ENCODE measurements at regions not wholly inside any gene's neighbourhood (a gene's known extent, or its start where the extent isn't known, plus 50 kb on each side); places are given as distances from the start of the nearest gene placed in this dataset.
"Not testable (repeated sequence)": the region's sequence is repeated elsewhere in the genome, so short reads cannot be mapped to it uniquely, and the experiment has no call there.

DNA sequence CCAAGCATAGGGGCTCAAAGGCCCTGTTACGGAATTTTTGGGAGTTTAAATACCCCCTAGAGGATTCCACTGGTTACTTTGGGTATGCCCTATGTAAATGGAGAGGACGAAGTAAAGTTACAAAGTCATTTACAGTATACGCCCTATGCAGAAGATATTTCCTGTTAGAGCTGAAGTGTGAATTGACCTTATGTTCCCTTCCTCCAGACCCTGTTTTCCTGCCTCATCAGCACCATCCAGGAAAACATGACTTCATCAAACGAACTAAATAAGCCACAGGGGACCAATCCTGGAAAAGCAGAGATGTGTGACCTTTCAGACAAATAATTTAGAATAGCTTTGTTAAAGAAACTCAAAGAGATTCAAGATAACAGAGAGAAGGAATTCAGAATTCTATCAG, 177.4 kb downstream of the SQOR start:
- no peak for DNase-seq (ENCODE audit: low read depth, low spot score)
- ChIA-PET POLR2A (no interaction called here), CTCF (no interaction called here)
- H3K36me3 ChIP-seq (ENCODE audit: control insufficient read depth, insufficient read depth, low read length): no peaks in the 10 kb centered on the region
- intact Hi-C loops (cut with micrococcal nuclease; ENCODE audit: unreplicated experiment): no loop called here
- no peaks in the 10 kb centered on the region for H3K4me1 ChIP-seq (ENCODE audit: control insufficient read depth, insufficient read depth, low read length)
- H3K27me3 ChIP-seq (ENCODE audit: control insufficient read depth, insufficient read depth, low read length): no peaks in the 10 kb centered on the region
- ATAC-seq: no peak
- no peak overlapping the region for H3K27ac ChIP-seq (ENCODE audit: low read length)
- H3K9me3 ChIP-seq (ENCODE audit: control insufficient read depth, insufficient read depth, low read depth, low read length): no peaks in the 10 kb centered on the region
- H3K4me3 ChIP-seq (ENCODE audit: low read depth in 2 of 2, low read length in 2 of 2): no peak overlapping the region
- BruUV-seq (replicated peaks): no TSS peak
- TF ChIP-seq, protein P1, sequence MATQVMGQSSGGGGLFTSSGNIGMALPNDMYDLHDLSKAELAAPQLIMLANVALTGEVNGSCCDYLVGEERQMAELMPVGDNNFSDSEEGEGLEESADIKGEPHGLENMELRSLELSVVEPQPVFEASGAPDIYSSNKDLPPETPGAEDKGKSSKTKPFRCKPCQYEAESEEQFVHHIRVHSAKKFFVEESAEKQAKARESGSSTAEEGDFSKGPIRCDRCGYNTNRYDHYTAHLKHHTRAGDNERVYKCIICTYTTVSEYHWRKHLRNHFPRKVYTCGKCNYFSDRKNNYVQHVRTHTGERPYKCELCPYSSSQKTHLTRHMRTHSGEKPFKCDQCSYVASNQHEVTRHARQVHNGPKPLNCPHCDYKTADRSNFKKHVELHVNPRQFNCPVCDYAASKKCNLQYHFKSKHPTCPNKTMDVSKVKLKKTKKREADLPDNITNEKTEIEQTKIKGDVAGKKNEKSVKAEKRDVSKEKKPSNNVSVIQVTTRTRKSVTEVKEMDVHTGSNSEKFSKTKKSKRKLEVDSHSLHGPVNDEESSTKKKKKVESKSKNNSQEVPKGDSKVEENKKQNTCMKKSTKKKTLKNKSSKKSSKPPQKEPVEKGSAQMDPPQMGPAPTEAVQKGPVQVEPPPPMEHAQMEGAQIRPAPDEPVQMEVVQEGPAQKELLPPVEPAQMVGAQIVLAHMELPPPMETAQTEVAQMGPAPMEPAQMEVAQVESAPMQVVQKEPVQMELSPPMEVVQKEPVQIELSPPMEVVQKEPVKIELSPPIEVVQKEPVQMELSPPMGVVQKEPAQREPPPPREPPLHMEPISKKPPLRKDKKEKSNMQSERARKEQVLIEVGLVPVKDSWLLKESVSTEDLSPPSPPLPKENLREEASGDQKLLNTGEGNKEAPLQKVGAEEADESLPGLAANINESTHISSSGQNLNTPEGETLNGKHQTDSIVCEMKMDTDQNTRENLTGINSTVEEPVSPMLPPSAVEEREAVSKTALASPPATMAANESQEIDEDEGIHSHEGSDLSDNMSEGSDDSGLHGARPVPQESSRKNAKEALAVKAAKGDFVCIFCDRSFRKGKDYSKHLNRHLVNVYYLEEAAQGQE (IDR thresholded peaks at IDR 0.05; ENCODE audit: insufficient read depth in 1 of 2, low read depth in 2 of 2, low read length in 1 of 2): no peak
- TF ChIP-seq TCF7L2 (IDR thresholded peaks at IDR 0.05; ENCODE audit: low read depth, low read length) (no peak), SIN3A (IDR thresholded peaks at IDR 0.05; ENCODE audit: borderline replicate concordance, insufficient read depth, low read depth, low read length) (no peak), POLR2AphosphoS5 (IDR thresholded peaks at IDR 0.05; ENCODE audit: low read depth, low read length) (no peak)
- TF ChIP-seq, protein P2, sequence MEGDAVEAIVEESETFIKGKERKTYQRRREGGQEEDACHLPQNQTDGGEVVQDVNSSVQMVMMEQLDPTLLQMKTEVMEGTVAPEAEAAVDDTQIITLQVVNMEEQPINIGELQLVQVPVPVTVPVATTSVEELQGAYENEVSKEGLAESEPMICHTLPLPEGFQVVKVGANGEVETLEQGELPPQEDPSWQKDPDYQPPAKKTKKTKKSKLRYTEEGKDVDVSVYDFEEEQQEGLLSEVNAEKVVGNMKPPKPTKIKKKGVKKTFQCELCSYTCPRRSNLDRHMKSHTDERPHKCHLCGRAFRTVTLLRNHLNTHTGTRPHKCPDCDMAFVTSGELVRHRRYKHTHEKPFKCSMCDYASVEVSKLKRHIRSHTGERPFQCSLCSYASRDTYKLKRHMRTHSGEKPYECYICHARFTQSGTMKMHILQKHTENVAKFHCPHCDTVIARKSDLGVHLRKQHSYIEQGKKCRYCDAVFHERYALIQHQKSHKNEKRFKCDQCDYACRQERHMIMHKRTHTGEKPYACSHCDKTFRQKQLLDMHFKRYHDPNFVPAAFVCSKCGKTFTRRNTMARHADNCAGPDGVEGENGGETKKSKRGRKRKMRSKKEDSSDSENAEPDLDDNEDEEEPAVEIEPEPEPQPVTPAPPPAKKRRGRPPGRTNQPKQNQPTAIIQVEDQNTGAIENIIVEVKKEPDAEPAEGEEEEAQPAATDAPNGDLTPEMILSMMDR (IDR thresholded peaks at IDR 0.05): no peak
- in situ Hi-C loops (cut with HindIII; ENCODE audit: low pct_unique_long_range_greater_than_20kb, low sequenced_read_pairs): no loop called here

DNA sequence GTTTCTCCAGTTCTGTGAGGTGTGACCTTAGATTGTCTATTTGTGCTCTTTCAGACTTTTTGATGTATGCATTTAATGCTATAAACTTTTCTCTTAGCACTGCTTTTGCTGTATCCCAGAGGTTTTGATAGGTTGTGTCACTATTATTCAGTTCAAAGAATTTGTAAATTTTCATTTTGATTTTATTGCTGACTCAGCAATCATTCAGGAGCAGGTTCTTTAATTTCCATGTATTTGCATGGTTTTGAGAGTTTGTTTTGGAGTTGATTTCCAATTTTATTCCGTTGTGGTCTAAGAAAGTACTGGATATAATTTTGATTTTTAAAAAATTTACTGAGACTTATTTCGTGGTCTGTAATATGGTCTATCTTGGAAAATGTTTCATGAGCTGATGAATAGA, 182.7 kb downstream of the SQOR start:
- H3K4me1 ChIP-seq (ENCODE audit: control insufficient read depth, insufficient read depth, low read length); DNase-seq (ENCODE audit: low read depth, low spot score); BruUV-seq (replicated peaks); in situ Hi-C loops (cut with HindIII; ENCODE audit: low pct_unique_long_range_greater_than_20kb, low sequenced_read_pairs); H3K27me3 ChIP-seq (ENCODE audit: control insufficient read depth, insufficient read depth, low read length); H3K9me3 ChIP-seq (ENCODE audit: control insufficient read depth, insufficient read depth, low read depth, low read length); intact Hi-C loops (cut with micrococcal nuclease; ENCODE audit: unreplicated experiment); POLR2A ChIA-PET; ATAC-seq; H3K27ac ChIP-seq (ENCODE audit: low read length); H3K36me3 ChIP-seq (ENCODE audit: control insufficient read depth, insufficient read depth, low read length); H3K4me3 ChIP-seq (ENCODE audit: low read depth in 2 of 2, low read length in 2 of 2): not testable (repeated sequence)
- CTCF ChIA-PET: interaction anchor here (0.6 kb wide), 1 partner anchor 586 kb away, joined by 8 read pairs; no protein-coding TSS in a partner anchor

DNA sequence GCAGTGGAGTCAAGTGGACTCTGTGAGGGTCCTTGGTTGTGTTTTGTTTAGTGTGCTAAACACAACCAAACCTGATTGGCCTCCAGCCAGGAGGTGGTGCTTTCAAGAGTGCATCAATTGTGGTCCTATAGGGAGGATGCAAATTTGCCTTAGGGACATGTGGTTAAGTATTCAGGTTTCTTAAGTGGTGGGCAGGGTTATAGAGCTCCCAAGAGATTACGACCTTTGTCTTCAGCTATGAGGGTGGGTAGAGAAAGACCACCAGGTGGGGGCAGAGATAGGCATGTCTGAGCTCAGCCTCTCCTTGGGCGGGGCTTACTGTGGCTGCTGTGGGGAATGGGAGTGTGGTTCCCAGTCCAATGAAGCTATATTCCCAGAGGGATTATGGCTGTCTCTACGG, 186.6 kb downstream of the SQOR start:
- CTCF ChIA-PET: no interaction called here
- no peak overlapping the region for H3K27ac ChIP-seq (ENCODE audit: low read length)
- TF ChIP-seq, protein P1 (IDR thresholded peaks at IDR 0.05; ENCODE audit: insufficient read depth in 1 of 2, low read depth in 2 of 2, low read length in 1 of 2): no peak
- TF ChIP-seq TCF7L2 (IDR thresholded peaks at IDR 0.05; ENCODE audit: low read depth, low read length) (no peak), SIN3A (IDR thresholded peaks at IDR 0.05; ENCODE audit: borderline replicate concordance, insufficient read depth, low read depth, low read length) (no peak), POLR2AphosphoS5 (IDR thresholded peaks at IDR 0.05; ENCODE audit: low read depth, low read length) (no peak)
- TF ChIP-seq, protein P2 (IDR thresholded peaks at IDR 0.05): no peak
- DNase-seq (ENCODE audit: low read depth, low spot score) (no peak), ATAC-seq (no peak)
- BruUV-seq (replicated peaks): no TSS peak
- no peak overlapping the region for H3K4me3 ChIP-seq (ENCODE audit: low read depth in 2 of 2, low read length in 2 of 2)
- POLR2A ChIA-PET: no interaction called here
- no peaks in the 10 kb centered on the region for H3K9me3 ChIP-seq (ENCODE audit: control insufficient read depth, insufficient read depth, low read depth, low read length)
- H3K36me3 ChIP-seq (ENCODE audit: control insufficient read depth, insufficient read depth, low read length): no peaks in the 10 kb centered on the region
- no peaks in the 10 kb centered on the region for H3K4me1 ChIP-seq (ENCODE audit: control insufficient read depth, insufficient read depth, low read length)
- in situ Hi-C loops (cut with HindIII; ENCODE audit: low pct_unique_long_range_greater_than_20kb, low sequenced_read_pairs): no loop called here
- no peaks in the 10 kb centered on the region for H3K27me3 ChIP-seq (ENCODE audit: control insufficient read depth, insufficient read depth, low read length)
- intact Hi-C loops (cut with micrococcal nuclease; ENCODE audit: unreplicated experiment): no loop called here

DNA sequence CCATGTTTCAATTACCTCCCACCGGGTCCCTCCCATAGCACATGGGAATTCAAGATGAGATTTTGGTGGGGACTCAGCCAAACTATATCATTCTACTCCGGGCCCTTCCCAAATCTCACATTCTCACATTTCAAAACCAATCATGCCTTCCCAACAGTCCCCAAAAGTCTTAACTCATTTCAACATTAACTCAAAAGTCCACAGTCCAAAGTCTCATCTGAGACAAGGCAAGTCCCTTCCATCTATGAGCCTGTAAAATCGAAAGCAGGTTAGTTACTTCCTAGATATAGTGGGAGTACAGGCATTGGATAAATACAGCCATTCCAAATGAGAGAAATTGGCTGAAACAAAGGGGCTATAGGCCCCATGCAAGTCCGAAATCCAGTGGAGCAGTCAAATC, 188.1 kb downstream of the SQOR start:
- BruUV-seq (replicated peaks); H3K4me1 ChIP-seq (ENCODE audit: control insufficient read depth, insufficient read depth, low read length); POLR2A ChIA-PET; H3K27me3 ChIP-seq (ENCODE audit: control insufficient read depth, insufficient read depth, low read length); intact Hi-C loops (cut with micrococcal nuclease; ENCODE audit: unreplicated experiment); ATAC-seq; DNase-seq (ENCODE audit: low read depth, low spot score); H3K36me3 ChIP-seq (ENCODE audit: control insufficient read depth, insufficient read depth, low read length); H3K4me3 ChIP-seq (ENCODE audit: low read depth in 2 of 2, low read length in 2 of 2); H3K27ac ChIP-seq (ENCODE audit: low read length); in situ Hi-C loops (cut with HindIII; ENCODE audit: low pct_unique_long_range_greater_than_20kb, low sequenced_read_pairs); H3K9me3 ChIP-seq (ENCODE audit: control insufficient read depth, insufficient read depth, low read depth, low read length); CTCF ChIA-PET: not testable (repeated sequence)
